Ishikawa (cell line): ENCODE measurements at regions not wholly inside any gene's neighbourhood (a gene's known extent, or its start where the extent isn't known, plus 50 kb on each side); places are given as distances from the start of the nearest gene placed in this dataset.

Experiments
- CEBPB ChIP-seq: IDR thresholded peaks from 2 replicates; pipeline ENCODE4 v1.6.1; 2012
- CREB1 ChIP-seq: IDR thresholded peaks from 2 replicates; pipeline ENCODE4 v1.6.1; 2012; ENCODE audit warnings: low read depth
- EGR1 ChIP-seq: IDR thresholded peaks from 2 replicates; pipeline ENCODE4 v1.6.1; 2012
- EP300 ChIP-seq: IDR thresholded peaks from 2 replicates; pipeline ENCODE4 v1.6.1; 2012; ENCODE audit warnings: borderline replicate concordance
- FOXM1 ChIP-seq: IDR thresholded peaks from 2 replicates; pipeline ENCODE4 v1.6.1; 2012; ENCODE audit warnings: low read depth, borderline replicate concordance
- NFIC ChIP-seq: IDR thresholded peaks from 2 replicates; pipeline ENCODE4 v1.6.1; 2012
- RAD21 ChIP-seq: IDR thresholded peaks from 2 replicates; pipeline ENCODE4 v1.6.1; 2012; ENCODE audit warnings: low read depth
- REST ChIP-seq: IDR thresholded peaks from 2 replicates; pipeline ENCODE4 v1.6.1; 2012; ENCODE audit warnings: low read depth, mild to moderate bottlenecking
- TAF1 ChIP-seq: IDR thresholded peaks from 2 replicates; pipeline ENCODE4 v1.6.1; 2012; ENCODE audit warnings: low read depth, mild to moderate bottlenecking
- TCF12 ChIP-seq: IDR thresholded peaks from 2 replicates; pipeline ENCODE4 v1.6.1; 2012; ENCODE audit warnings: low read depth
- TEAD4 ChIP-seq: IDR thresholded peaks from 2 replicates; pipeline ENCODE4 v1.6.1; 2012
- USF1 ChIP-seq: IDR thresholded peaks from 2 replicates; pipeline ENCODE4 v1.6.1; 2012
- YY1 ChIP-seq: IDR thresholded peaks from 2 replicates; pipeline ENCODE4 v1.6.1; 2012; ENCODE audit warnings: low read depth
- ZBTB7A ChIP-seq: IDR thresholded peaks from 2 replicates; pipeline ENCODE4 v1.6.1; 2012; ENCODE audit warnings: low read depth
- TF ChIP-seq, protein P1 (sequence below): IDR thresholded peaks from 2 replicates; pipeline ENCODE4 v1.6.1; 2012

- TF ChIP-seq EP300 (no peak), TEAD4 (no peak), CEBPB (no peak), CREB1 (no peak), NFIC (no peak), EGR1 (no peak), YY1 (no peak), FOXM1 (no peak), ZBTB7A (no peak), REST (no peak), TAF1 (no peak), USF1 (no peak), RAD21 (no peak), TCF12 (no peak)
- TF ChIP-seq, protein P1, sequence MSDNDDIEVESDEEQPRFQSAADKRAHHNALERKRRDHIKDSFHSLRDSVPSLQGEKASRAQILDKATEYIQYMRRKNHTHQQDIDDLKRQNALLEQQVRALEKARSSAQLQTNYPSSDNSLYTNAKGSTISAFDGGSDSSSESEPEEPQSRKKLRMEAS = no peak
These were observed 137.9 kb downstream of the MAFB start for GRCh38 chr20:40551125-40551530.

DNA sequence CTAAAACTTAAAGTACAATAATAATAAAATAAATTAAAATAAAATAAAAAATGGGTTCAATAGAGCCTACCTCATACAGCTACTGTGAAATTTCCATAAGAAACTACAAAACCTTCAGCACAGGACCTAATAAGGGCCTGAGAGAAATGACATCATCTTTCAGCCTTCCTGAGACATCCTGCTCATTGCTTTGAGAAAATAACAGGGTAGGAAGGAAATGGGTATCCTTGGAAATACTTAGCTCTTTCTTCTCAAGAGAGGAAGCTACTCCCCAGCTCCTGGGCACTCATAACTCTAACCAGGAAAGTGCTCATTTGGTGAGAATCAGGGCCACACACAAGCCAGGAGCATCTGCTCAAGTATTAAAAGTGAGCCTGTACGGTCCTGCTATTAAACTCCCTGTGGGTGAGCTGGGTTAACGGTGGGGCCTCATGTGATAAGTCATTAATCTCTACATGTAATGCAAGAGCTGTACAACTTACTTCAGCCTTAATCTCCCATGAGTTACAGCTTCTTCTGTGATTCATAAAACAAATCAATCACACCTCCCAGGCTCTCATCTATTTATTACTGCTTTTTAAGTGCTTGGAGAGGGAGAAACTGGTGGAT is 141.4 kb downstream of the MAFB start:
- no peak for TF ChIP-seq EP300
- no peak for TF ChIP-seq TAF1
- no peak for TF ChIP-seq RAD21
- TF ChIP-seq, protein P1 = no peak
- TF ChIP-seq USF1 = no peak
- TF ChIP-seq CEBPB = no peak
- no peak for TF ChIP-seq NFIC
- TF ChIP-seq YY1 = no peak
- TF ChIP-seq FOXM1 = no peak
- TF ChIP-seq EGR1 = no peak
- TF ChIP-seq ZBTB7A = no peak
- no peak for TF ChIP-seq TEAD4
- no peak for TF ChIP-seq TCF12
- TF ChIP-seq REST = no peak
- no peak for TF ChIP-seq CREB1

GRCh38 chr20:40545478-40545877 is 143.6 kb downstream of the MAFB start:
- TF ChIP-seq TAF1 (no peak), TEAD4 (no peak), TCF12 (no peak), USF1 (no peak), RAD21 (no peak), FOXM1 (no peak), EGR1 (no peak), CREB1 (no peak), ZBTB7A (no peak), CEBPB (no peak), NFIC (no peak)
- TF ChIP-seq, protein P1 = no peak

- TF ChIP-seq YY1 (no peak), EGR1 (no peak), TAF1 (no peak), NFIC (no peak), ZBTB7A (no peak), CEBPB (no peak), TEAD4 (no peak), FOXM1 (no peak), USF1 (no peak), REST (no peak), TCF12 (no peak), CREB1 (no peak), EP300 (no peak), RAD21 (no peak)
- TF ChIP-seq, protein P1 = no peak
These were observed 147.0 kb downstream of the MAFB start for GRCh38 chr20:40542065-40542464.
